ENCODE measurements at regions not wholly inside any gene's neighbourhood (a gene's known extent, or its start where the extent isn't known, plus 50 kb on each side); places are given as distances from the start of the nearest gene placed in this dataset.
"Not testable (repeated sequence)": the region's sequence is repeated elsewhere in the genome, so short reads cannot be mapped to it uniquely, and the experiment has no call there.

- not testable (repeated sequence) for TF ChIP-seq POLR2AphosphoS5, POLR2A (IDR thresholded peaks at IDR 0.05; ENCODE audit: low read depth, low read length)
Observed at GRCh38 chr7:131041012-131041695, 286.5 kb upstream of the MKLN1 start.

All from GM12892 (cell line).